ENCODE measurements at regions not wholly inside any gene's neighbourhood (a gene's known extent, or its start where the extent isn't known, plus 50 kb on each side); places are given as distances from the start of the nearest gene placed in this dataset.

- H3K4me3 ChIP-seq (ENCODE audit: low read depth, low read length) = no peak overlapping the region
- TF ChIP-seq CTCF (conservative IDR thresholded peaks at IDR 0.05; ENCODE audit: low read depth, low read length) = no peak
- DNase-seq (ENCODE audit: low read depth) = no peak
Measured at GRCh38 chrX:39893417-39894338, 204.1 kb downstream of the BCOR start.

GRCh38 chrX:39894683-39895082 lies 203.1 kb downstream of the BCOR start:
- TF ChIP-seq CTCF (conservative IDR thresholded peaks at IDR 0.05; ENCODE audit: low read depth, low read length) = no peak
- no peak overlapping the region for H3K4me3 ChIP-seq (ENCODE audit: low read depth, low read length)
- DNase-seq (ENCODE audit: low read depth) = no peak

GRCh38 chrX:39895218-39896110 lies 202.3 kb downstream of the BCOR start:
- no peak for TF ChIP-seq CTCF (conservative IDR thresholded peaks at IDR 0.05; ENCODE audit: low read depth, low read length)
- H3K4me3 ChIP-seq (ENCODE audit: low read depth, low read length) = no peak overlapping the region
- no peak for DNase-seq (ENCODE audit: low read depth)

GRCh38 chrX:39896951-39897740 lies 200.6 kb downstream of the BCOR start:
- H3K4me3 ChIP-seq (ENCODE audit: low read depth, low read length) = no peak overlapping the region
- DNase-seq (ENCODE audit: low read depth) = peak; percentile 57
- TF ChIP-seq CTCF (conservative IDR thresholded peaks at IDR 0.05; ENCODE audit: low read depth, low read length) = peak; percentile 25

GRCh38 chrX:39897741-39898097 lies 200.0 kb downstream of the BCOR start:
- TF ChIP-seq CTCF (conservative IDR thresholded peaks at IDR 0.05; ENCODE audit: low read depth, low read length) = no peak
- DNase-seq (ENCODE audit: low read depth) = no peak
- no peak overlapping the region for H3K4me3 ChIP-seq (ENCODE audit: low read depth, low read length)

- DNase-seq (ENCODE audit: low read depth) = no peak
- H3K4me3 ChIP-seq (ENCODE audit: low read depth, low read length) = no peak overlapping the region
- no peak for TF ChIP-seq CTCF (conservative IDR thresholded peaks at IDR 0.05; ENCODE audit: low read depth, low read length)
Measured at GRCh38 chrX:39898147-39898546, 199.6 kb downstream of the BCOR start.

Measured in choroid plexus epithelial cell (primary cell).